ENCODE measurements at regions not wholly inside any gene's neighbourhood (a gene's known extent, or its start where the extent isn't known, plus 50 kb on each side); places are given as distances from the start of the nearest gene placed in this dataset.
"Not testable (repeated sequence)": the region's sequence is repeated elsewhere in the genome, so short reads cannot be mapped to it uniquely, and the experiment has no call there.

DNA sequence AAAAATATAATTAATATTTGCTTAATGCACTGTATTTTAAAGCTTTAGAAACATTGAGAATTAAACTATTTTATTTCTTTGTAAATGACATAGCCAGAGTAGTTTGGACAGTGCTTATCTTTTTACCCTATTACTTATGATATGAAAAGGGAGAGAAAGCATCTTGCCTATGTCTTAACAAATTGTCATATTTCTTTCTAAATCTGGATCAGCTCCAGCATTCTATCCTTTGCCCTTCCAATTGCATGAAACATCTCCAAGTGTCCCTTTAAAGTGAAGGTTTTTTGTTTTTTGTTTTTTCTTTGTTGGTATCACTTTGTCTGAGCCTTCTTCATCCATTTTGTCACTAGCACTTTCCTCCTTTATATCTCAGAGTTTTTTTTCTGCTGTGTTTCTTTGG is 511.6 kb upstream of the FAM174A start:
- FAIRE-seq, result no peak
- no peak for DNase-seq (ENCODE audit: insufficient read length, low spot score)
- TF ChIP-seq, protein P1, sequence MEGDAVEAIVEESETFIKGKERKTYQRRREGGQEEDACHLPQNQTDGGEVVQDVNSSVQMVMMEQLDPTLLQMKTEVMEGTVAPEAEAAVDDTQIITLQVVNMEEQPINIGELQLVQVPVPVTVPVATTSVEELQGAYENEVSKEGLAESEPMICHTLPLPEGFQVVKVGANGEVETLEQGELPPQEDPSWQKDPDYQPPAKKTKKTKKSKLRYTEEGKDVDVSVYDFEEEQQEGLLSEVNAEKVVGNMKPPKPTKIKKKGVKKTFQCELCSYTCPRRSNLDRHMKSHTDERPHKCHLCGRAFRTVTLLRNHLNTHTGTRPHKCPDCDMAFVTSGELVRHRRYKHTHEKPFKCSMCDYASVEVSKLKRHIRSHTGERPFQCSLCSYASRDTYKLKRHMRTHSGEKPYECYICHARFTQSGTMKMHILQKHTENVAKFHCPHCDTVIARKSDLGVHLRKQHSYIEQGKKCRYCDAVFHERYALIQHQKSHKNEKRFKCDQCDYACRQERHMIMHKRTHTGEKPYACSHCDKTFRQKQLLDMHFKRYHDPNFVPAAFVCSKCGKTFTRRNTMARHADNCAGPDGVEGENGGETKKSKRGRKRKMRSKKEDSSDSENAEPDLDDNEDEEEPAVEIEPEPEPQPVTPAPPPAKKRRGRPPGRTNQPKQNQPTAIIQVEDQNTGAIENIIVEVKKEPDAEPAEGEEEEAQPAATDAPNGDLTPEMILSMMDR (IDR thresholded peaks at IDR 0.05; ENCODE audit: insufficient read depth, missing control alignments), result no peak

DNA sequence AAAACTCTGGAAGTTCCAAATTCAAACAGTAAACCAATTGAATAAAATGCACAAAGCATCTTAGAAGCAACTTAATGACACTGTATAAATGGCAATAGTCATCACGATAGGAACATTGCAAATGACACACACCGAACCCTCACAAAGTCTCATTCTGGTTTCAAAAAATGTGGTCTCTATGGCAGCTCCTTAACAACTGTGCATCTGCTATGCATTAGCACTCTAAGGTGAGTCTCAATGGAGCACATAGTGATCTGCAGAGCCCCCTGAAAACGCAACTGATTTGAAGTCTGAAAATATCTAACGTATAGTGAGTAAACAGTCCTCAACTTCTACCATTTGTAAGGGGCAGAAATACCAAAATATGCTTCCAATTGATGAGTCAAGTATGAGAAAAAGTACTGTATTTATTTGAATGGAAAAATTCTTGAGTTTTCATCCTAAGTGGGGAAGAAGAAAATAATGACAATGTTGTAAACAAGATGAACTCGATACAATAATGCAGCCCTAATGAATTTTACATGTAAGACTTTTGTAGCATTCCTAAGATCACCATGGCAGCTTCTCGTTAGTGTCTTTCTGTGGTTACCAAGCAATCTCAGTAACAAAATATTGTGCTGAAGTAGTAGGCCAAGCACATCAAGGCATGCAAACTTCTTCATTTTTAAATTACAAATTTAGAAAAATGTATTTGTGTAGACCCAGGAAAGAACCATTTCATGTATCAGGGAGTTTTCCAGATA is 517.5 kb upstream of the FAM174A start:
- no peak for FAIRE-seq
- DNase-seq (ENCODE audit: insufficient read length, low spot score), result no peak
- TF ChIP-seq, protein P1 (IDR thresholded peaks at IDR 0.05; ENCODE audit: insufficient read depth, missing control alignments), result no peak

DNA sequence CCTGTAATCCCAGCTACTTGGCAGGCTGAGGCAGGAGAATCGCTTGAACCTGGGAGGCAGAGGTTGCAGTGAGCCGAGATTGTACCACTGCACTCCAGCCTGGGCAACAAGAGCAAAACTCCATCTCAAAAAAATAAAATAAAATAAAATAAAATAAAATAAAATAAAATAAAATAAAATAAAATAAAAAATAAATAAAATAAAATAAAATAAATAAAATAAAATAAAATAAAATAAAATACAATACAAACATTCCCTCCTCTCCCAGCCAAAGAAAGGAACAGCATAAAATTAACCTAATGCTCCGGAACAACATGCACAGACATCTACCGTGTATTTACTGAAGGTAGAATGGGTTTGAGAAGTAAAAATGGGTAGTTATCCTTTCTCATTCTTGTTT is 521.9 kb upstream of the FAM174A start:
- FAIRE-seq; DNase-seq (ENCODE audit: insufficient read length, low spot score): not testable (repeated sequence)

DNA sequence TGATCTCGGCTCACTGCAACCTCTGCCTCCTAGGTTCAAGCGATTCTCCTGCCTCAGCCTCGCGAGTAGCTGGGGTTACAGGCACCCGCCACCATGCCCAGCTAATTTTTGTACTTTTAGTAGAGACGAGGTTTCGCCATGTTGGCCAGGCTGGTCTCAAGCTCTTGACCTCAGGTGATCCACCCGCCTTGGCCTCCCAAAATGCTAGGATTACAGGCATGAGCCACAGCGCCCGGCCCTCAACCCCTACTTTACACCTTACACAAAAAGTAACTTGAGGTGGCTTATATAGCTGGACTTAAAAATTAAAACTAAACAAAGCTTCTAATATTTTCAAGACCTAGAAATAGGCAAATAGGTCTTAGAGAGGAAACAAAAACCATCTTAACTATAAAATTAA is 524.0 kb upstream of the FAM174A start:
- not testable (repeated sequence) for FAIRE-seq; DNase-seq (ENCODE audit: insufficient read length, low spot score)

DNA sequence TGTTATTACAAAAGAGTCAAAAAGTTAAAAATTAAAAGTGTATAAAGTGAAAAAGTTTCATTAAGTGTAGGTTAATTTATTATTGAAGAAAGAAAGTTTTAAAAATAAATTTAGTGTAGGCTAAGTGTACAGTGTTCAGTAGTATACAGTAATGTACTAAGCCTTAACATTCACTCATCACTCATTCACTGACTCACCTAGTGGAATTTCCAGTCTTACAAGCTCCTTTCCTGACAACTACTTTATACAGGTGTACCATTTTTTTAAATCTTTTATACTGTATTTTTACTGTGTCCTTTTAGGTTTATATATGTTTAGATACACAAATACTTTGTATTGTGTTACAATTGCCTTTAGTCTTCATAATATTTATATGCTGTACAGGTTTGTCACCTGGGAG is 530.2 kb upstream of the FAM174A start:
- DNase-seq (ENCODE audit: insufficient read length, low spot score) (no peak), FAIRE-seq (no peak)
- TF ChIP-seq, protein P1 (IDR thresholded peaks at IDR 0.05; ENCODE audit: insufficient read depth, missing control alignments), result no peak

DNA sequence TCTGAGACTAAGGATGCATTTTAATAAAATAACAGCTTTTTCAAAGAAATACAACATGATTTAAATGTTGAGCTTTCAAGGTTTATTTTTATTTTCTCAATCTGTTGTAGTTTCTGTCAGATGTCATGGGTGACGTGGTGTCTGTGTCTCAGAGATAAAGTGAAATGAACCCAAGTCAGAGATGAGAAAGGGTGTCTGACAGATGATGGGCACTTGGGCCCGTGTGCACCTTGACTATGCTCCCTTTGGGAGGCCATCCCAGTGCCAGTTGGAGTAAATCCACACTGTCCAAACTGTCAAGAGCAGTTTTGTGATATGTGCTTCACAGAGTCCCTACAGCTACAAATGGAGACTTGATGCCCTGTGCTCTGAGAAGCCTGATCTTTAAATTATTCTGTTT is 536.9 kb upstream of the FAM174A start:
- DNase-seq (ENCODE audit: insufficient read length, low spot score) (no peak), FAIRE-seq (no peak)
- TF ChIP-seq, protein P1 (IDR thresholded peaks at IDR 0.05; ENCODE audit: insufficient read depth, missing control alignments), result no peak

DNA sequence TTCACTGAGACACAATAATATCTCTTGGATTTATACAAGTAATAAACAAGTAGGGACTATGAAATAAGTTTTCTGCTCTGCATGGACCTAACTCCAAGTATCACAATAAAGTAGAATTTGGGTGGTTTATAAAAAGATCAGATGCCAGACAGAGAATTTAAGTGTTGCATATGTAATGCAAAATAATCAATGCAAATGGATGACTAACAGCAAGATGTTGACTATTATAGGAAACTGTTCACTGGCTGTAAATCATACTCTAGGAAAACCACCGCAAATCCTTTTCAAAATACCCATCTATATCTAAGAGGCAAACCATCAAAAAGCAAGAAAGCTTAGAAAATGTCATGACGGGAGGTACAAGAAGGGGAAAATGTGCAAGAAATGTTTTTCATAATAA is 539.8 kb upstream of the FAM174A start:
- FAIRE-seq, result no peak
- TF ChIP-seq, protein P1 (IDR thresholded peaks at IDR 0.05; ENCODE audit: insufficient read depth, missing control alignments), result no peak
- no peak for DNase-seq (ENCODE audit: insufficient read length, low spot score)

DNA sequence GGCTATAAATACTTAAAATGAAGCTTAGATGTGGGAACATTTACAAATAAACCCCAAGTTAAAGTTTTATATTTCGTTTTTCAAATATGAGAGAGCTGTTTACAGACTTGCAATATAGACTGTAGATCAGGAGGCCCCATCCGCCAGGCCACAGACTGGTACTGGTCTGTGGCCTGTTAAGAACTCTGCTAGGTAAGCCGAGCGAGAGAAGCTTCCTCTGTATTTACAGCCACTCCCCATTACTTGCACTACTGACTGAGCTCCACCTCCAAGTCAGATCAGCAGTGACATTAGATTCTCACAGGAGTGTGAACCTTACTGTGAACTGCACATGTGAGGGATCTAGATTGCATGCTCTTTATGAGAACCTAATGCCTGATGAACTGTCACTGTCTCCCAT is 561.4 kb upstream of the FAM174A start:
- TF ChIP-seq, protein P1 (IDR thresholded peaks at IDR 0.05; ENCODE audit: insufficient read depth, missing control alignments), result no peak
- FAIRE-seq, result no peak
- no peak for DNase-seq (ENCODE audit: insufficient read length, low spot score)
